Fibroblast of peridontal ligament (primary cell): ENCODE measurements at regions not wholly inside any gene's neighbourhood (a gene's known extent, or its start where the extent isn't known, plus 50 kb on each side); places are given as distances from the start of the nearest gene placed in this dataset.

Experiments
- DNase-seq: peaks from one replicate; pipeline ENCODE4 v3.0.0-alpha.2; 2010; ENCODE audit errors: extremely low read depth

DNA sequence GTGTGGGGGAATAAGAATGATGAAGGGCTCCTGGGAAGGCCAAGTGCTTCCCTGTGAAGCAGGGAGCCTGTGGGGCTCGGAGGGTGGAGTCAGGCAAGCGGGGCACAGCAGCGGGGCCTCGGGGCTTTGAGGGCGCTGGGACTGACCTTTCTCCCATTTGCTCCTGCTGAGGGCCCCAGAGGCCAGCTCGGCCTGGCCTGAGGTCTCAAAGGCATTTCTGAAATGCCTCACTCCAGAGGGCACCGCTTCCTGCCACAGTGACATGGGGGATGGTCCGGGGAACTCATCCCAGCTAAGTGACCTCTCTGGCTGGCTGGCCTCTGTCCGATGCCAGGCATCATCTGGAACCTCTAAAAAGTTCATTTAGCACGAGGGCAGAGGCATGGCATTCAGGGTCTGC is 98.8 kb upstream of the STX18 start:
- DNase-seq: no peak

DNA sequence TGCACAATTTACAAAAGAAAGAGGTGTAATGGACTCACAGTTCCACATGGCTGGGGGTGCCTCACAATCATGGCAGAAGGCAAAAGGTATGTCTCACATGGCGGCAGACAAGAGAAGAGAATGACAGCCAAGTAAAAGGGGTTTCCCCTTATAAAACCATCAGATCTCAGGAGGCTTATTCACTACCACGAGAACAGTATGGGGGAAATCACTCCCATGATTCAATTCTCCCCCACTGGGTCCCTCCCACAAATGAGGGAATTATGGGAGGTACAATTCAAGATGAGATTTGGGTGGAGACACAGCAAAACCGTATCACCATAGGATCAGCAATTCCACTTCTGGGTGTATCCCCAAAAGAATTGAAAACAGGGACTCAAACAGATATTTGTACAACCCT is 97.5 kb upstream of the STX18 start:
- no peak for DNase-seq

DNA sequence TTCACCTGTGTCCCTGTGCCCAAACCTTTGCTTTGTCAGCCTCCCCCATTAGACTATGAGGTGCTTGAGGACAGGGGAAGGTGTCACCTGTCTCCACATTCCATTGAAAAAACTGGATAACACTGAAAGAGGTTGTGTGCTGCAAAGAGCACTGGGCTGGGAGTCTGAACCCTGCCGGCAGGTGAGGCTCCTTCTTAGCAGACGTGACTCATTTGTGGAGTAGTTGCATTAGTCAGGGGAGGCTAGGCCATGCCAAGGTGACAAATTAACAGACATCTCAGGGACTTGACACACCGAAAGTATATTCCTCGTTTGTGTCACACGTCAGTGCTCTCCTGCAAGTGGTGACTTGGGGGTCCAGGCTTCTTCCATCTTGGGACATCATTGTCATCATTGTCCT is 95.9 kb upstream of the STX18 start:
- no peak for DNase-seq

DNA sequence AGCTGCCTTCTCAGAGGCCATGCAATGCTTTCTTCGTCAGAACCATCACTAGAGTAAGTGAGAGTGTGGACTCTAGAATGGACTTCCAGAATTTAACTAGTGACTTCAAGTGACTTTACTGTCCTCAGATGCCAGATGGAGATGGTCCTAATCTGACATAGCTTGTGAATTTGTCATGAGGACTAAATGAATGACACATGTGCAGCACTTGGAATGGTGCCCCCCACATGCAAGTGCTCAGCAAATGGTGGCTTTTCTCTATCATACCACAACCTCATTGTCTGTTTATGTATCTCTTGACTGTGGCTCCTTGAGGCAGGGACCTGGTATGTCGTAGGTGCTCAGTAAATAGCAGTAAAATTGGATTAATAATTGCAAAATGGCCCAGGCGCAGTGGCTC is 91.6 kb upstream of the STX18 start:
- no peak for DNase-seq

DNA sequence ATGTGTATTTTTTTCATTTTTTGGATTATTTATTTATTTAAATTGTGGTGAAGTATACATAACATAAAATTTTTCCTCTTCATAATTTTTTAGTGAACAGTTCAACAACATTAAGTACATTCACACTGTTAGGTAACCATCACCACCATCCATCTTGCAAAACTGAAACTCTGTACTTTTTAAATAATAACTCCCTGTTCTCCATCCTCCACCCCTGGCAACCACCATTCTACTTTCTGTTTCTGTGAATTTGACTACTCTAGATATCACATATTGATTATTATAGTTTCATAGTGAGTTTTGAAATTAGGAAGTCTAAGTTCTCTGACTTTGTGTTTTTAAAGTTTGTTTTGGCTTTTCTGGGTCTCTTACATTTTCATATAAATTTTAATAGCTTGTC is 89.3 kb upstream of the STX18 start:
- no peak for DNase-seq

DNA sequence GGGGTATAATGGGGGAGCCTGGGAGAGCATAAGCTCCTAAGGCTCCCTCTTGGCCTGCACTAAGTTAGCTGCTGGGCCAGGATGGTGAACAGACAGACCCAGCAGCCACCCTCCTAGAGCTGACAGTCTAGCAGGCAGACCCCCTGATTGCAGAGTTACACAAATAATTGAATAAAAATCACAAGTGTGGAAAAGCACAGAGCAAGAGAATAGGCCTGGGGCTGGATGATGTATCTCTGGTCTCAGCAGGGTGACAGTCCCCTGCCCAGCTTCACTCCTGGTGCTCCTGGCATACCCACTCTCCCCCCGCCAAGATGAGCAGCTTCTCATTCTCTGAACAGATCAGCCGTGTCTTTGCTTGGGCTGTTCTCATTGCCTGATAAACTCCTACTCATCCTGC is 86.1 kb upstream of the STX18 start:
- no peak for DNase-seq

DNA sequence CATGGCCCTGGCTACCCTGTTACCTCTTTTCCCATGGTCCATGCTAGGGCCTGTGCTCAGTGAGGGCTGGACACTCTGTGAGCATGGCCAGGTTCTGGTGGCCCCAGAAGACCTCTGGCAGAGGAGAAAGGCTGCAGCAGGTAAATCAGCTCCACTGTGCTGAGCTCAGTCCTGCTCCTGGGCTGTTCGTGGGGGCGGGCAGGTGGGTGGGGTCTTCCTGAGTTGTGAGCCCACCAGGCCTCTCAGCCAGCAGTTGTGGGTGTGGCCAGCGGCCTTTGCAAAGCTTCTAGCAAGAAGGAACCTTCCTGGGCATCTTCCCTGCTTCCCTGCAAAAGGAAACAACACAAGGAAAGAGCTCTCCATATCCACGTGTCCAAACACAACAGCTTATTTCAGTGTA is 85.3 kb upstream of the STX18 start:
- DNase-seq: no peak

DNA sequence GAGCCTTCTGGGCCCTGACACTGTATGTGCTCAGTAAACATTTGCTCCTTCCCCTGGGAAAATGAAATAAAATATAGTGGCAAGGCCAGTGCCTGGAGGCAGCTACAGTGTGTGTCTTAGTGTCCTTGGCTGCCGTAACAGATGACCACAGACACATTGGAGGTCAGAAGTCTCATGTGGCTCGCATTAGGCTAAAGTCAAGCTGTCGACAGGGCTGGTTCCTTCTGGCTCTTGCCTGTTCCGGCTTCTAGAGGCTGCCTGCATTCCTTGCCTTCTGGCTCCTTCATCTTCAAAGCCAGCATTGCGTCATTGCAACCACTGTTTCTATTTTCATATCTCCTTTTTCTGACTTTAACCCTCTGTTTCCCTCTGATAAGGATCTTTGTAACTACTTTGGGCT is 83.6 kb upstream of the STX18 start:
- DNase-seq: peak; percentile 72

DNA sequence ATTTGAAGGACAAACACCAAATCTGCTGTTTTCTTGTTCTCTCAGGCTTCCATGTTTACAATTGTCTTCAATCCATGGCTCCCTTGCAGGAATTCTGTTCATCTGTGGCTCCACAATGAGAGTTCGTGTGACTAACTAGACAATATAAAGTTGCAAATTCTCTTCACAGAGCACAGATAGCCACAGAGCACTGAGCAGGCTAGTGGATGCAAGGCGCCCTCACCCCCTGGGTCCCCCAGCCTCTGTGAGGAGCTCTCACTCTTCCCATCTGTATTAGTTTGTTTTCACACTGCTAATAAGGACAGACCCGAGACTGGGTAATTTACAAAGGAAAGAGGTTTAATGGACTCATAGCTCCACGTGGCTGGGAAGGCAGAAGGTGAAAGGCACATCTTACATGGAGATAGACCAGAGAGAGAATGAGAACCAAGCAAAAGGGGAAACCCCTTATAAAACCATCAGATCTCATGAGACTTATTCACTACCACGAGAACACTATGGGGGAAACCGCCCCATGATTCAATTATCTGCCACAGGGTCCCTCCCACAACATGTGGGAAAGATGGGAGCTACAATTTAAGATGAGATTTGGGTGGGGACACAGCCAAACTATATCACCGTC is 82.5 kb upstream of the STX18 start:
- no peak for DNase-seq

DNA sequence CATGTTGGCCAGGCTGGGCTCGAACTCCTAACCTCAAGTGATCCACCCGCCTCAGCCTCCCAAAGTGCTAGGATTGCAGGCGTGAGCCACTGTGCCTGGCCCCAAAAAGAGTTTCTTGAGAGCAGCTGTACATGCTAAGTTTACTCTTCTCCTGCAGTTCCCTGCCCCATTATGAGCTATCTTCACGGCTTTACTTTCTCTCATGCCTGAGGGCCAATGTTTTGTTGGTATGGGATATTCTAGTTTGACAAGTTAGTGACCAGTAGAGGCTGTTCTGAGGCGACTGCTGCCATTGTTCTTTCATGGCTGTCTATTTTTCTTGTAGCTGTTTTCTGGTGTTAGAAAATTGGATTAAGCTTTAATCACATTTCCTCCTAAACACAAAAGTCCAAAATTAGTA is 78.0 kb upstream of the STX18 start:
- DNase-seq: no peak

DNA sequence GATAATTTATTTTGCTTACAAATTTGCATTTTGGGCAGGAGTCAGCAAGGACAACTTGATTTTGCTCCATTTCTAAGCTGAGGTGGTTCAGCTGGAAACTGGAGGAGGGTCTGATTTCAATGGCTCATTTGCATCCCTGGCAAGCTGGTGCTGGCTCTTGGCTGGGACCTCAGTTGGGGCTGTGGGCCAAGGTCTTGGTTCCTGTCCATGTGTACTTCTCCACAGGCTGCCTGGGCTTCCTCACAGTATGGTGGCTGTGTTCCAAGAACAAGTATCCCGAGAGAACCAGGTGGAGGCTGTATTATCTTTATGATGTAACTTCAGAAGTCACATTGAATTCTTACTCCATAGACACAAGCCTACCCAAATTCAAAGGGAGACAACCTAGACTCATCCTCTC is 77.0 kb upstream of the STX18 start:
- DNase-seq: peak; percentile 41

DNA sequence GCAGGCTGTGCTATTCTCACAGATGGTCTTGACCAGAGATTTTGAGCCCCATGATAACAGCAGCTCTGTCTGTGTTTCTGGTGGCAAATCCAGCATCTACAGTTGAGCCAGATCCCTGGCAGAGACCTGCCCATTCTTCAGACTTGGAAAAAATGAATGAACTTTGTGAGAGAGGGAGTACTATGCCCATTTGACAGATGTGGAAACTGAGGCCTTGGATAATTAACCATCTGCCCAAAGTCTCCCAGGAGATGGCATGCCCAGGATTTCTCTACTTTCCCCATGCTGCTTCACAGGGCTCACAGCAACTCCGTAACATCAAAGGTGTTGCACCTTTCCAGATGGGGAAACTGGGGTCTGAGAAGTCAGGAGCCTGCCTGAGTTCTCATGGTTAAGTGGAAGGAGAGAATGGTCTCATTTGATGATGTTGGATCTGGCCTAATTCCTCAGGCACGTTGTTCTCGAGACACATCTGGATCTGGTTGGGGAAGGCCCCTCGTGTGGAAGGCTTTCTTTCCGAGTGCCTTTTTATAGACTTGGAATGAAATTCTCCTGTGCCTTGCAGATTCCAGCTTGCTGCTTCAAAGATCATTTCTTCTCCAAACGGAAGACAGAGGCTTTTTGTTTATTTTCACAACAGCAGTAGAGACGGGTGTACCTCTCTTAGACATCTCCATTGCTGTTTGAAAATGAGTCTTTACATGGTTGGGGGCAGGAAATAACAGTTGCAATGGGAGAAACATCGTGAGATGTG is 73.3 kb upstream of the STX18 start:
- DNase-seq: peak; percentile 97

DNA sequence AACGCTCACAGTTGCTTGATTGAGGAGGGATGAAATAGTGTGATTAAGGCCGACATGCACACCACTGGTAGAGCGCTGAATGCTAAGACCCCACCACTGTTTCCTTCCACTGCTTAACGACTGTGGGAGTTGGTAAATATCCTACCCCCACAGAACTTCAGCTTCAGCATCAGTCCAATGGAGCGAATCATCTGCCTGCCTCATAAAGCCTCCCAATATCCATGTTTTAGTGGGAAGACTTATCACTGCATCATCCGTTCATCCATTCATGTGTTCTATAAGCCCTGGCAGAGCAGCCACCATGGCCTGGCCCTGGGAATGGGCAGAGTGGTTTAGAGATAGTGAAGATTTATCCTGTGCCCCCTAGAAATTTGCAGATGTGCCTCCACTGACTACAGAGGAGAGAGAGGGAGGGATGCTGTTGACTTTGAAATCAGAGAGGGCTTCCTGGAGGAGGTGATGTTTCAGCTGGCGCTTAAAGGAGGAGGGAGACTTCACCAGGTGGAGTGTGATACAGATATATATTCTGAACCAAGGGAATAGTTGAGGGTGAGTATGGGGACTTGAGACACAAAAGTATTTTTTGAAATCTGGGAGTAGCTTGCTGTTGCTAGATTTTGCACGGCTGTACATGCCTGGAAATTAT is 71.9 kb upstream of the STX18 start:
- peak; percentile 36 for DNase-seq

DNA sequence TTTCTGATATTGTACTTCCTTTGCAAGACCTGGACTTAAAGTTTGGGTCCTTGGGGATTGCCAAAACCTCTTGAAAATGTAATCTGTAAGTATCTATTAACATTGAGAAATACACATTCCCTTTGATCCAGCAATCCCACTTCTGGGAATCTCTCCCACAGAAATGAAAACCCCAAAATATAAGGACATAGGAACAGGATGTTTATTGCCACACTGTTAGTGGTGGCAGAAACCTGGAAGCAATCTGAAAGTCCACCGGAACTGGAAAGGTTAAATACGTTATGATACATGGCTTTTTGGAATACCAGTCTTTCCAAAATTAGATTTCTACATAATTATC is 71.2 kb upstream of the STX18 start:
- DNase-seq: peak; percentile 81

DNA sequence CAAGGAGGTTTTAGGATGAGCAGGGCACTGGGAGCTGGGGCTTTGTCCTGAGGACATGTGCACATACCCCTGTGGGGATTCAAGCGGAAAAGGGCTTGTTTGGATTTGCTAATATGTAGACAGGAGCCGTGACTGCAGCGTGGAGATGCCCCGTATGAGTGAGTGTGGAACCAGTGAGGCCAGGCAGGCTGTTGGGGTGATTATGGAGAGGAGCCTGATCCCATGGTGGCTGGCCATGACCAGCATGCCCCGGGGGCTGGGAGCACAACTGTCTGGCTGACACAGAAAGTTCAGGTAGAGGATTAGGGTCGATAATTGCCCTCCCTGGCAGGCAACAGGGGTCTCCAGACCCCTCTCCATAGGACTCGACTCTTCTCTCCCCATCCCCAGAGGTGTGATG is 68.8 kb upstream of the STX18 start:
- DNase-seq: no peak

DNA sequence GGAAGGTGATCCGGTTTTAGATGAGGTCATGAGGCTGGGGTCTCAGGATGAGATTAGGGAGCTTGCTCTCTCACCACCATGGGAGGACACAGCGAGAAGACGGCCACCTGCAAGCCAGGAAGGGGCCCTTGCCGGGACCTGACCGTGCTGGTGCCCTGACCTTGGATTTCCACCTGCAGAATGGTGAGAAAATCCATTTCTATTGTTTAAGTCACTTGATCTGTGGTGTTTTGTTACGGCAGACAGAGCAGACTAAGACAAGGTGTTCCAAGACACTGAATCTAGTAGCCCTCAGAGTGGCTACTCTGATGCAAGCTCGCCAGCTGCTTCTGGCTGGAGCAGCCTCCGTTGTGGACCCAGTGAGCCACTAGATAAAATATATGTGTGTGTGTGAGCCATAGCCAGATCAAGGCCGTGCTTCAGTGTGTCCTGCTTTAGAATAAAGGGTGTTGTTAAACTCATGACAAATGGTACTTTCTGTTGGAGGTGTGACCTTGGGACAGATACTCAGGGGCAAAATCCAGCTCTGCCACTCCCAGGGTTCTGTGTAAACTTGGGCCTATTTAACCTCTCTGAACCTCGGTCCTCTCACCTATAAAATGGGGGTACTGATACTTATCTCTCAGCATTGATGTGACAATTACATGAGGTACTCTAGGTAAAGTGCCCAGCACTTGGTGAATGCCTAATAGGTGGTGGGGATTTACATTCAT is 67.9 kb upstream of the STX18 start:
- no peak for DNase-seq

DNA sequence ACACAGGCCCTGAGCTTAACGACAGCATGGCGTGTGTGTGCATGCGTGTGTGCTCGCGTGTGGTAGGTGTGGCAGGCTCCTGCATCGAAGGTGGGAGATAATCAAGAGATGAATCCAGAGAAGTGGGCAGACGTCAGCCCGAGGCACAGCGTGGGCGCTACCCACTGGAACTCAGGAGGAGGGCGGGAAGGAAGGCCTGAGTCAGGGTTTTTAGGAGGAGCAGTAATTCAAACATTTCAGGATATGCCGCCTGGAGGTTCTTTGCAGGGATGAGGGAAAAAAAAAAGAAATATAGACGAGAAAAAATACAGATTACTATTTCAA is 66.3 kb upstream of the STX18 start:
- DNase-seq: no peak

DNA sequence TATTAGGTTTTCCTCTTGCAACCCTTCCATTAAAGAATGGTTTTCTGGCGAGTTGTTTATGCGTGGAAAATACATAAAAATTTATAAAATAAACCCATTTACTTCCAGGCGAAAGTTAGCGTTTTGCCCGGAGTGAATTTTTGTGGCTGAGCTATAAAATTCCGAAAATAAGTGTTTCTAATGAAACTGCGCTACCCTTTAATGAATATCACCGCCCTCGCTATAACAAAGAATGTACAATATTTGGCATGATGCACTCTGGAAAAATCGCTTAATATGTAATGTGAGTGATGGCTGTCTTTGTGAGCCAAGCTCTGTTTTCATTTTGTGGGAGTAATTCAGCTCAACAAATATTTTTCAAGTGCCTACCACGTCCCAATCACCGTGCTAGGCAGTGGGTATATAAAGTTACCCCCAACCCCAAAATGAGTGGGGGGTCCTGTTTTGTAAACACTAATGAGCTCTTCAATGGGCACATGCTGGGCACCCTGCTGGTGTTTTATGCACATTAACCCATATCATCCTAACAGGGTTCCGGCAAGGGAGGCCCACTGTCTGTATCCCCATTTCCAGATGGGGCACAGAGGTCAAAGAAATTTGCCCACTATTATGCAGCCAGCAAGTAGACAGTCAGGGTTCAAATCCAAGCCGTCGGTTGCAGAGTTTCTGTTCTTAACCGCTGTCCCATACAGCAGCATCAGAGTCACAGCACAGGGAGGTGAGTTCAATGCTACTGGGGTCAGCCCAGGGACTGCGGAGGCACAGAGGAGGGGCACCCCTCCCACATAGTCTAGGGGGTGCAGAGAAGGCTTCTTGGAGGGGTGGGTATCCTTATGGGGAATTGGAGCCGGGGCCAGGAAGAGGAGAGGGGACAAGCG is 65.7 kb upstream of the STX18 start:
- DNase-seq: no peak

DNA sequence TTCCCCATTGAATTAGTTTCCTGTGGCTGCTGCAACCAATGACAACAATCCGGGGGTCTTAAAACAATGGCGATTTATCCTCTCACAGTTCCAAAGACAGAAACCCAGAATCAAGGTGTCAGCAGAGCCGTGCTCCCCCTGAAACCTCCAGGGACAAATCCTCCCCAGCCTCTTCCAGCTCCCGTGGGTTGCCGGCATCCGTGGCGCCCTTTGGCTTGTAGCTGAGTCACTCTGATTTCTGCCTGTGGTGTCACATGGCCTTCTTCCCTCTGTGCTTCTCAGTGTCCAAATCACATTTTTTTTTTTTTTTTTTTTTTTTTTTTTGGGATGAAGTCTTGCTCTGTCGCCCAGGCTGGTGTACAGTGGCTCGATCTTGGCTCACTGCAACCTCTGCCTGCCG is 64.5 kb upstream of the STX18 start:
- DNase-seq: peak; percentile 76

DNA sequence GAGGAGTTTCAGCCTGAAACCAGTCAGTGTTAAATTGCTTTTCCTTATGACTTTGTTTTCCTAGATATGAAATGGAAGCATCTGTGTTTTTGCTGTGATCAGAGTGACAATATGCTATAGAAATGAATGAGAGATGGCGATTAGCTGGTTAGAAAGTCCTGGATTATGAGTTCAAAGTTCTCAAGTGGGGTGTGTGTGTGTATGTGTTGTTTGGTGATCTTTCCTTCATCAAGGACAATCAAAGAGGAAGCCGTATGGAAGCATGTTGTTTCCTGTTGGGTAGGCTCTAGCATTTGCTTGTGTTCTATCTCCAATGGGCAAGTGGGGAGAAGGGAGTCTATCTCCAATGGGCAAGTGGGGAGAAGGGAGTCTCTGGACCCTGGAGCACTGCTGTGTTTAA is 64.0 kb upstream of the STX18 start:
- no peak for DNase-seq

DNA sequence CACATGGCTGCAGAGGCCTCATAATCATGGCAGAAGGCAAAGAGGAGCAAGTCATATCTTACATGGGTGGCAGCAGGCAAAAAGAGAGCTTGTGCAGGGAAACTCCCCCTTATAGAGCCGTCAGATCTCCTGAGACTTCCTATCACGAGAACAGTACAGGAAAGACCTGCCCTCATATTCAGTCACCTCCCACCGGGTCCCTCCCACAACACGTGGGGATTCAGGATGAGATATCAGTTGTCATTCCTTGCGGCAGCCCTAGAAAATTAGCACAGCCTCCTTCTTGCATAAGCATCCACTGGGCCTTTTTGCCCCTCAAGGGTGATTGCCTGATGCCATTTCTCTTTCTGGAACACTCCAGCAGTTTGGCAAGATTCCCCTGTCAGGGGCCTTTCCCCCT is 61.7 kb upstream of the STX18 start:
- no peak for DNase-seq

DNA sequence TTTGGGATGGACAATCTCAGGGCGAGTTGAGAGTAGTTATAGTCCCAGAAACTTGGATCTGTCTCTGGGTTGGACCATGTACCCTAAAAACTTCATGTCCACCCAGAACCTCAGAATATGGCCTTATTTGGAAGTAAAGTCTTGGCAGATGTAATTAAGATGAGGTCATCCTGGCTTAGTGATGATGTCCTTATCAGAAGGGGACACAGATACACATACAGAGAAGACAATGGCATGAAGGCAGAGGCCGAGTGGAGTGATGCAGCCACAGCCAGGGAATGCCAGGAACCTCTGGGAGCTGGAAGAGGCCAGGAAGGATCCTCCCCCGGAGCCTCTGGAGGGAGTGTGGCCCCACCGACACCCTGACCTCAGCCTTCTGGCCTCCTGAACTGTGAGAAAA is 61.2 kb upstream of the STX18 start:
- no peak for DNase-seq
